Activated CD8-positive, alpha-beta memory T cell treated with anti-CD3 and anti-CD28 coated beads for 24 hours (primary cell): ENCODE measurements at regions not wholly inside any gene's neighbourhood (a gene's known extent, or its start where the extent isn't known, plus 50 kb on each side); places are given as distances from the start of the nearest gene placed in this dataset.

Experiments used
- DNase-seq: peaks from one replicate; pipeline ENCODE4 v3.0.0-alpha.2; 2020

DNA sequence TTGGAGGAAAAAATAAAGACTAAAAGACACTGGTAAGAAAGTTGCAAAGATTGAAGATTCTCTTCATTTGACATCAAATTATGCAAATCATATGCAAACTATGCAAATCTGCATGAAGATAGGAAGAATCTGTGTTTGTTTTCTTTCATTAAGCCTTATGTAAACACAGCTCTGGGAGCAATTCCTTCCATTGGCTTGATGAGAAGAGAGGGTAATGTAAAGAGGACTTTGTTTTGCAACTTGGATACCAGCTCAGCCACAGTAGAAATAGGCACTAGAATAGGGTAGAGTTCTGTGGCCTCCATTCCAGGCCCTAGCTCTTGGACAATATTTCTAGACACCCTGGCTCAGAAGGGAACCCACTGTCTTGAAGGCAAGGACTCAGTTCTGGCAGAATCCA lies 388.4 kb upstream of the RASGEF1B start:
- no peak for DNase-seq

DNA sequence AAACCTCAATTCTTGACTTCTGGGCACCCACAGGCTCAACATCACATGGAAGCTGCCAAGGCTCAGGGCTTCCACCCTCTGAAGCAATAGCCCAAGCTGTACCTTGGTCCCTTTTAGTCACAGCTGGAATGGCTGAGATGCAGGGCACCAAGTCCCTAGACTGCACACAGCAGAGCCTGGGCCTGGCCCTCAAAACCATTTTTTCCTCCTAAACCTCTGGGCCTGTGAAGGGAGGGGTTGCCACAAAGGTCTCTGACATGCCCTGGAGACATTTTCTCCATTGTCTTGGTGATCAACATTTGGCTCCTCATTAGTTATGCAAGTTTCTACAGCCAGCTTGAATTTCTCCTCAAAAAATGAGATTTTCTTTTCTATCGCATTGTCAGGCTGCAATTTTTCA lies 382.7 kb upstream of the RASGEF1B start:
- DNase-seq: no peak

DNA sequence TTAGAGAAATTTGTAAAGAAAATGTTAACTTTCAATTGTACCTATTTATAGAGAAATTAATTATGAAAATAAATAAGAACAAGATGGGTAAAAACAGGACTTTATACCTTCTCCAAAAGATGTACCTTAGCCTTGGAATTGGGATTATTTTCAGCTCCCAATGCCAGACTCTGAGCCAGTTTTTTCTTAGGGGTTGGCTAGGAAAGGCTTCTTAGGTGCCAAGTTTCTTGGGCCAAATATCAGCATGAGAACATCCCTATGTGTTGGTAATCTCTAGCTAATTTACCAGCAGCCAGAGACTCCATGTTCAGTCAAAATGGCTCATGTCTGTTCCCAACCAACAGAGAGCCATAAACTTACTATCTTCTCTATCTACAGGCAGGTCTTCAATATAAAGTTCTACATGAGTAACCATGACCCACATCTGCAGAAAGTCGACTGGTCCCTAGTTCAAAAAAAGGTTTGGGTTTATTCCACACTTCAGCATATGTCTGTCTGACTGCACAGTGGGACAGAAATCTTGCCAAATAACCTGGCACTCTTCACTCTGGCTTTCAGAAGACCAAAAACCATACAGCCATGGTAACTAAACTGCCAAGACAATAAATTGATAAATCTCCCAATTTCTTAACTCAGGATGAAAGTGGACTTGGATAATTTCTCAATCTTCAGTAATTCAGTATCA lies 380.5 kb upstream of the RASGEF1B start:
- no peak for DNase-seq

DNA sequence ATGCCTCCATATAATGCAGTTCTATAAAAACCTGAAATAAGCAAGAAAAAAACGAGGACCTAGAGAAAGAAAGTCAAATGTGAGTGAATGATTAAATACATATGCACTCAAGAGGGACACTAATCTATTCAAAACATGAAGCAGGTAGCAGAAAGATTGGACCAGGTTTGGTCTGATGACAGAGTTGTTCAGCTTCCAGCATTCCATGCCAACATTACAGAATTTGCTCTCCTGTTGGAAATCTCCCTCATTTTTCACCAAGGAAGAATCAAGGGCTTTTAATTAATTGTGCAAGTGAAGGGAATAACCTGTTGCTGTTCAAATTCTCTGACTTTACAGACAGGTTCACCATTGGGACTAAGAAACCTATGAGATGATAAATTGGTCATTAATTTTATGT lies 379.0 kb upstream of the RASGEF1B start:
- DNase-seq: no peak

DNA sequence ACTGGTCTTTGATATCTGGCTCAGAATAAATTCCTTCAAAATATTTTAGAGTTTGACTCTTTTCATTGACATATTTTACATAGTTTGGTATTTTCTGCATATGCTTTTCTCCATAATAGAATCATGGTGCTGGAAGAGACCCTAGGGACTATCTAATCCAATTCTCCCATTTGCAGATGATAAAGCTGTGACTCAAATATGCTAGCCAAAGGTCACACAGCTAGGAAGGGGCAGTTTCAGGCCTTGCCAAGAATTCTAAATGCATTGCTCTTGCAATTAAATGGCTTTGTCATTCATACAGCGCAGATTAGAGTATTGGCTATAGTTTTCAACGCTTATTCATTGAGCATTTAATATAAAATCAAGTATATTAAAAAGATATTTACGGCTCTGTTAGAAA lies 374.1 kb upstream of the RASGEF1B start:
- DNase-seq: no peak

DNA sequence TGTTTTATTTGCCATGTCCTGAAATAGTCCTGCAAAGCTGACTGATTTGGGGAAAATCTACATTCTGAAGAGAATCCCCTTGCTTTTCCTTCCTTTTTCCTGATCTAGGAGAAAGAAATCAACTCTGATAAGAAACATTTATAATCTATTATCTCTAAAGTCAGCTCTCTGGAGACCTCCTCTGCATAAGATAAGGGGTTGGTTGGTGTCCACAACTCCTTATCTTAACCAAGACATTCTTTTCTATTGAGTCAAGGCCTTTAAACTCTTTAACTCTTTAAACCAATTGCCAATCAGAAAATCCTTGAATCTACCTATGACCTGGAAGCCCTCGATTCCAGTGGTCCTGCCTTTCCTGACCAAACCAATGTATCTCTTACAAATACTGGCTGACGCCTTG lies 373.6 kb upstream of the RASGEF1B start:
- DNase-seq: no peak

DNA sequence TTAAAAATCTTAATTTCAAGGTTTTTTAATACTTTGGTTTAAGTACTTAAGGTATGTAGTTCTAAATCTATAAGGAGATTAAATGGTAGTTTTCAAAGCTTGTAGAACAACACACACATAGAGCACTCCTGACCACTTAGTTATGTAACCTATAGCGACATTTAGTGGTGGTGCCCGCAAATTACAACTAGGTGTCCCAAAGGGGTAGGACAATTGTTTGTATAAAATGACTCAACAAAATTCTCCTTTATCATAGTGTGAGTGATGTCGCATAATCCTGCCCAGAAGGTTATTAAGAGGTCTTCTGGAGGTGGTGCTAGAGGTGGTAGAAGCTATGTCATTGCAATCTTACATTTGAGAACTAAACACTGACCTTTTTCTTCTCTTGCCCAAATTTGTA lies 373.0 kb upstream of the RASGEF1B start:
- DNase-seq: peak; percentile 79

DNA sequence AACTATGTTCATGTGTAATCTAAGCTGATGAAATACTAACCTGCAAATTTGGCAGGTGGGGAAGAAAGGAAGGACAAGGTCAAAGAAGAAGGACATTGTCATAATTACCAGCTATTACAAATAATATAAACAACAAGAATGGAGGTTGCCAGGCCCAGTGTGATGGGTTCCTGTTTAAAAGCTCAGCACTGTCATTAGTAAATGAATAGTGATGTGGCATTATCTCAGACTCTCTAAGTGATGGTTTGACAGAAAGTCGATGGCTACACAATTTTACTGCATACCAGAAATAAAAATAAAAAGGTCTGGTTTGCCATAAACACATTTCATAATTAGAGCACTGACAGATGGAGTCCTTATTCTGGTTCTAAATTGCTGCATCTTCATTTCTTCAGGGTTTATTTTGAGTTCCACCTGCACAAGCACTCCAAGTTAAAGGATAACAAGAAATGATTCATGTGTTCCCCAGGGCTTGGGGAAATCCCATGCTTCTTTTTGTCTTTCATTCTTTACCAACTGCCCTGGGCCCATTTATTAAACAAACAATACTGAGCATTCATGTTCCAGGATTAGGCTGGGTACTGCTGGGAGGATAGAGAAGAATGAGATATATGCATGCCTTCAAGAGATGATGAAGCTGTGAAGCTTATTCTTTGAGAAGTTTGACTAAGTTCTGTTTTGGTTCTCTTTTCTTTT lies 367.8 kb upstream of the RASGEF1B start:
- no peak for DNase-seq

DNA sequence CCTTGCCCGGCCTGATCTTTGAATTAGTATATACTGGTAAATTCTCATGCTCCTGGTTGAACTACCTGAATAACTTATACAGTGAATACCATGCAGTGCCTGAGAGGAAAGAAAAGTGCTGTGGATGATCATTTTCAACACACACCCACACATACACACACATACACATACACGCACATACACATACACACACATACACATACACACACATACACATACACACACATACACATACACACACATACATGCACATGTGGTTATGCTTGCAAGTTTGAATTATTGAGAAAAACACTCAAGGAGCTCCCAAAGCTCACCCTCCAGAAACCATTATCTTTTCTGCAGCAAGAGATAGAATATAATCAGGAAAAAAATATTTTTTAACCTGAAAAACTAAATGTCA lies 366.9 kb upstream of the RASGEF1B start:
- no peak for DNase-seq

DNA sequence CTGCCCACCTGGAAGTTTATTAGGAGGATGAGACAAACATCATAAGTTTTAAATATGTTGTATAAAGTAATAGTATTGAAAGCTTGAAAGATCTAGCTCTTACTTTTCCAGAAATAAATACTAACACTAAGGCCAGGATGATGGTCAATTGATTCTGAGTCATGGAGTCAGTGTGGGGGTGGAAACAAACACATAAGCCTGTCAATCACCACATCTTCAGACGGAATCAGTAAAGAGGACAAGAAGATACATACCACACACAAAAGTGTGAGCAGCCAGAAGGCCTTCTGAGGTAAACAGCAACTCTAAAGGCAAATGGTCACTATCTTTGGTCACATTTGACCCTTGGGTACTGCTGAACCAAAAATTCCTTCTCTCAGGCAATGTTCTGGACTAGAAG lies 365.0 kb upstream of the RASGEF1B start:
- no peak for DNase-seq

DNA sequence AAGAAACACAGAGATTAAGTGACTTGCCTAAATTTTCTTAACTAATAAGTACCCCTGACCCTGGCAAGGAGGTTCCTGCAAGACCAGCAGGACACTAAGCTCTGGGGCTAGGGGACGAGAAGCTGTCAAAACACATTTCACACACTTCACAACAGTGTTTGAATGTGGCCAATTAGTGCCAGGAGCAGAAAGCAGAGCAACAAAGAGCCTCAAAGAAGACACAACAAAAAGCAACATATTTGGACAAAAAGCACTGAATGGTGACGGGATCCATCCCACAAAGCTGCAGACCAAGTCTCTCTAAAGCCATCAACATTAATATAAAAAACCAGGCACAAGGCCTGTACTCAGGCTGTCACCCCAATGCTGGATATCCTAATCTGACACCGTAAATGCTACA lies 361.9 kb upstream of the RASGEF1B start:
- DNase-seq: no peak

DNA sequence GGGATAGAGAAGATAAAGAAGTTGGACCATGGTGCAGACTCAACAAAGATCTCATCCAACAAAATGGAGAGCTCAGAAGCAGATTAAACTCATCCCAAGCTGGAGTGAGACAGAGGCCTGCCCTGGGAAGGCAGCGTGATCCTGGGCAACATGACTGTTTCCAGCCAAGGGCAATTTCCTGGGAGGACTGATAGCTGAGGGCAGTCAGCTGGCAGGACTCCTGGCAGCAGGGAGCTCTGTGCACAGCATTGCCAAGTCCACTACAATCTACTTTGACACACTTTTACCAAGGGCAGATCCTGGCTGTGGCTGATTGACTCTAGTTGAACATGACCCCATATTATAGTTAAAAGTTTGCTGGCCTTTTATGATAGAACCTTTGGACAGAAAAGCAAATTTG lies 357.3 kb upstream of the RASGEF1B start:
- DNase-seq: no peak

DNA sequence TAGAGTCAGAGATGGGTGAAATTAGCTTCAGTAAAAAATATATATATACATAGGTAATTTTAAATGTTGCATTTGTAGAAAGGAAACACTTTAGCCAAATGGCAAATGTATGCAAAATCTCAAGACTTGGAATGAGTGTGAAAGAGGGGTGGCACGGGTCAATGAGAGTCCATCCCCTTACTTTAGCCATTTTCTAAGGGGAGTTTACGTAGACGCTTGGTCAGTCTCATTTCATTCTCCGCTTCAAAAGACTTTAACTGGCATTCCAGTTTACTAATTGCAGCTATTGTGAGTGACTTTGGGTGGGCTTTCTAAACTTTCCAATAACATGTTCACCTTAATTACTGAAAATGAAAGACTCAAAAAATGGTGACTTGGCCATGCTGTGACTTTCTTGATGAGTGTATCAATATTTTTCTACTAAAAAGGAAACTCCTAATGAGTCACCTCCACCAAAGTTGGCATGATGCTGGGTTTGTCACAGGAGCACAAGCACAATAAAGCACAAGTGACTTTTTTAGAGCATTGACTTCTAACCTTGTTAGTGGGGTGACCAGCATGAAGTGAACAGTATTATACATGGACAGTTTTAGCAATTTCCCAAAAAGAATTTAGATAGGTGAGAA lies 356.0 kb upstream of the RASGEF1B start:
- DNase-seq: no peak

DNA sequence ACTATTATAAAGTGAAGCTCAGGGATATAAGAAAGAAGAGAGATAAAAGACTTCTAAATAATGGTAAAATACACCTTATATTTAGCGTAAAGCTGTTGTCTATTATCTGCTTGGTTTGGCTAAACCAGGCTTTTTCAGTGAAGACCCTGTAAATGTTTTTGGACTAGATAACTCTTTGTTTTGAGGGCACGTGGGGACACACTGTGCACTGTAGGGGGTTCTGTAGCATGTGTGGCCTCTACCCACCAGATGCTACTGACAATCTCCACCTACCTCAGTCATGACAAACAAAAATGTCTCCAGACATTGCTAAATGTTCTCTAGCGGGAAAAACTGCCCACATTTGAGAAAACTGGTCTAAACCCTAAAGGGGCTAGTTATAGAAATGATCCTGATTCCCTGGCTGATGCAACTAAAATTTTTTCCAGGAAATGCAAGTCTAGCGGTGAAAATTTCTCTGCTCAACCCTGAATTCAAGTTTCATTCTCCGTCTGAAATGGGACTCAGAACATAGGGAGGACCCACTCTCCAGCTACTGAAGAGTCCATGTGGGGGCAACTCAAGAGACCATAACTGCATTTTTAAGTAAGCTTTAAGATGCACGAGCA lies 355.2 kb upstream of the RASGEF1B start:
- no peak for DNase-seq

DNA sequence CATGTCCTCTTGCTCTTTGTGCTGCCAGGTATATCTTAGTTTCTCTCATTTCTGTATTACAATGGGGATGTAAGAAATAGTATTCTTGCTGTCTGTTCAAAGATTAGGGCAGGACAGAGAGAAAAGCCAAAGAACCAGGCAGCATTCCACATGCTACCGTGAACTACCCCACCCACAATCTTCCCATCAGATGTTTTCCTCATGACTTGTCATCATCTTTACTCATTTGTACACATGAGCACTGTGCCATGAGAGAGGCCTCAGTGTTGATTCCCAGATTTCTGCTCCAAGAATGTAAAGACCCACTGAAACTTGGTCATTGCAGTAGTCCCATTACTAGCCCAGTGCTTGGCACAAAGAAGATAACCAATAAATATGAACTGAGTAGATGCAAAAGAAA lies 354.6 kb upstream of the RASGEF1B start:
- no peak for DNase-seq

DNA sequence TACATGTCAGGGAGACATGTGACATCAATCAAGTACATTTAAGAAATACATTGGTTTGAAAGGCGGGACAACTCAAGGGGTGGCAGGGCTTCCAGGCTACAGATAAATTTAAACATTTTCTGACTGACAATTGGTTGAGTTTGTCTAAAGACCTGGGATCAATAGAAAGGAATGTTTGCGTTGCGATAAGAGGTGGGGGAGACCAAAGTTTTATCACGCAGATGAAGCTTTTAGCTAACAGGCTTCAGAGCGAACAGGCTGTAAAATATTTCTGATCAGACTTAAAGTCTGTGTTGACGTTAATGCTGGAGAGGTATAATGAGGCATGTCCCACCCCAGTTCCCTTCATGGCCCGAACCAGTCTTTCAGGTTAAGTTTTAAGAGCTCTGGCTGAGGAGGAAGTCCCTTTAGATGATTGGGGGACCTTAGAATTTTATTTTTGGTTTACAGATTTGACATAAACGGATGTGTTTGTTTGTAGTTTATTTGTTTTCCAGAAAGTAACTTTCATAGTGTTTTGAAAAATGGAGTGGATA lies 346.7 kb upstream of the RASGEF1B start:
- no peak for DNase-seq

DNA sequence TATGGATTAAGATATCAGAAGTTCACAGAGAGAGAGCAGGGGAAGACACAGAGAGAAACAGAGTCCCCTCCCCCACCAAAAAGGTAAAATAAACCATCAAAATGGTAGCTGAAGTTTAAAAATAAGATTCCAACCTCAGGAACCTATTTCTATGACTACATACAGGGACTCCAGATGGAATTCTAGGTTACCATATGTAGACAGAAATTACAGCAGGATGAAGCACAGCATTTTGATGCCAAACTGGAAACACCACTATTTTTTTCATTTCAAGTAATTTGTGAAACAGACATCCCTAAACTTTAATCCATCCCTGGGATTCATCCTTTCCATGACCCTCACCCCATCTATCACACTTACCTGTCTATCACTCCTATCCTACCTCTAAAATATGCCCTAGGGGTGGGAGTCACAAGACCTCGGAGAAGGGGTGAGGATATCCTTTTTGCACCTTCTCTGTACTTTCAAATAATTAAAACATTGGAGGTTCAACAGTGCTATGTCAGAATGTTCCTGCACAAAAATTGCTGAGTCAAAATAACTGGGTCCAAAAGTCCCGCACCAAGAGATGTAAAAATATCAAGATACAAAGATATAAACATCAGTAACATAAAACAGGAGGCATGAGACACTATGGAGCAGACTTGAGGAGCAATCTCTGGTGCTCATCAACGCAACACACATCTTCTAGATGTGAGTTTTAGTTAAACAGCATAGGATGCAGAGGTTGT lies 344.5 kb upstream of the RASGEF1B start:
- DNase-seq: no peak

DNA sequence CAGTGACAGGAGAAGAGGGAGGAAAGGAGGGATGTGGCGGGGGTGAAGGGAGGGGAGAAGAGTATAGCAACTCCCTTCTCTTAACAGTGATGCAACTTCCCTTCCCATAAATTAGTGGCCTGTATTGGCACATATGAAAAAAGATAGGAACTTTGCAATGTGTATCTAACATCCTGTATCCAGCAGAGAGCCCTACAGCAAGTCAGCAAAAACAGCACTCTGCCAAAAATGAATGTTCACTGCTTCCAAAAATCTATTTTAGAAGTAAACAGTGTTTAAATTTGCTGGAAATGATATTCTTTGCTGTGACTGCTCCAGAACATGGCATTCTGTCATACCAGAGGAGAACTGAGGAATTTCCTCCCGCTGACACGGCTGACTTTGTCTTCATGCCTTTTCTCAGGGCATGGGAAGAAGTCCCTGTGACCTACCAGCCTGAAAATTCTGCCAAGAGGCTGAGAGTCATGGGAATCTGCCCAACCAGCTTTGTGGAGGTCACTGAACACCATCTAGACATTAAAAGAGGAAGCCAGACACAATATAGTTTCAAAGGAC lies 343.4 kb upstream of the RASGEF1B start:
- no peak for DNase-seq

DNA sequence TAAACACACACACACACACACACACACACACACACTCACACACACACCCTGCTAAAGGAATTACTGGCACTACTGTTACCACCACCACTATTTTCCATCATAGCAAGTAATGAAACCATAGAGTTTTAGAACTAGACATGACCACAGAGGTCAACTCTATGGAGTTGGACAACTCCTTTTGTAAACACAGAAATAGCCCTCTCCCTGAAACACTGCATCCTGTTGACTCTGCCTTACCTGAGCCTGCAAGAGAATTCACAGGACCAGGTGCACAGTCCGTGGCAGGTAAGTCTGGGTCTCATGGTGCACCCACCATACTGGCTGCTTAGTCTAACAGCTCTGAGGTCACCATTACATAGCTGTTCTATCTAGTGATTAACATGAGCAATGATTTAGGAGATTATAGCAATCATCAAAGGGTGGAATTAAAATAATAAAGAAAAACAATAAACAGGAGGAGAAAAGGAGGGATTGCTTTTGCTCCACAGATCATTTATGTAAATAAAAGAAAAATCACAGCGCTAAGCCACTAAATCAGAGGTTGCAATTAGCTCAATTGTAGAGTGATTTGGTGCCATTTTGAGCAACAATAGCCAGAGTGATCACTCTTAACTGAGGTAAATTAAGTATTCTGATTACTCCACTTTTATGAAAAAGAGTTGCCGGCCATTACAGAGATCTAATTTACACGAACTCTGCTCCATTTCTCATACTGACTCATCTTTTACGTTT lies 340.0 kb upstream of the RASGEF1B start:
- DNase-seq: no peak

DNA sequence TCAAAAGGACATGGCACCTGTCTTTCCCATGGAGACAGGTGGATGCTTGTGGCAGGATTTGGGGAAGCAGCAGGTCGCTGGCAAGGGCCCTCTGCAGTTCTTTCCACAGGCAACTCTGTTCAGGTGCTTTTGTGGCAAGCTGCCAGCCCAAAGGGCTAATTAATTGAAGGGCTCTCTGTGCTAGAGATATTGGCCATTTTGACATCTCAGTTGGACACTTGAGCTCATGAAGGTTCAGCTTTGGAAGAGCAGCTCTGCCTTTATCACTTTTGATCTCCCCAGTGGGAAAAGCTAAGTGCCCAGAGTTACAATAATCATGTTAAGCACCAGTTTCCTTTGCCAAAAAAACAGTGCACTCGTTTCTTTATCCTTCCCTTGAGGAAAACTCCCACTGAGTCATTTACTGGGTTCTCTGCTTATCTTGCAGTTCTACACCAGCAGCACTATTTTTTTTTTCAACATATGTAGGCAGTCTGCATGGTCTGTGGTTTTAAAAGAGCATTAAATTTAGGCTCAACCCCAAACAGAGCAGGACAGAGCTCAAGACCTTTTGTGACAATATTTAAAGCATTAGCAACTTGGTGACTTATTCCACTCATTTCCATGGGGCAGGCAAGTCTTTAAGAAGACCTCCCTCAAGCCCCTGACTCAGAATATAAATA lies 336.4 kb upstream of the RASGEF1B start:
- DNase-seq: no peak

DNA sequence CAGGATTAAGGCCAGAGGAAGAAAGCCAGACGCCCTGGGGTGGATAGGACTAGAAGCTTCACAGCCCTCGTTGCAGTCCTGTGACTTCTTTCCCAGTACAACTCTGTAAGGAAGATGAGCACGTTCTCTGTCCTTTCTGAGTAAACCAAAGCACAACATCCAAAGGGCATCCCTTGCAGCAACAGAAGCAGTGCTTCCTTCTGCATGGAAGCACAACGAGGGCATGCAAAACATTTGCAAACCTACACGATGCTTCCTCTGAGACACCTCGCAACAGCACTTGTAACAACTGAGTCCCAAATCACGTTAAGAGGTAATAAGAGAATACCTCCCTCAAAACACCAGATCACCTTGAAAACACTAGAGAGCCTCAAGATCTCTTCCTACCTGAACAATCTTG lies 335.7 kb upstream of the RASGEF1B start:
- DNase-seq: no peak

DNA sequence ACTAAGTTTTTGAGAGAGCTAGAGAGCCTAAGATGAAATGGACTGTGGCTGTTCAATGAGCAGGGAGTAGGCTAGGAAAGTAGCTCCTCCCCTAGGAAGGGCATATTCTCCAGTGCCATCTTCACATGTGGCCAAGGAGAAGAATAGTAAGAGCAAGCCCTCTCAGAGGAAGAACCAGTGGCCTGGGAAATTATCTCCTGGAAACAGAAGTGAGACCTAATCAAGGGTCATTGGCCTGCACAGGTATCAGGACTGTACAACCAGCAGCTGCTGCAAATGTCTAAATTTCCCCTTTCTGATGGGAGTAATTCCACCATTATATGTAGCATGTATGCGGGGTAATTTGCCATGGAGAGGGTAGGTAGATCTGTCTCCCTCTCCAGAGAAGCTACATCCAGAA lies 334.8 kb upstream of the RASGEF1B start:
- no peak for DNase-seq
